GM23248 (cell line): ENCODE measurements at regions not wholly inside any gene's neighbourhood (a gene's known extent, or its start where the extent isn't known, plus 50 kb on each side); places are given as distances from the start of the nearest gene placed in this dataset.

Source experiments
- EZH2 ChIP-seq: fragments of 200-600 bp; sonication (generic); IDR thresholded peaks from 2 replicates; pipeline ENCODE4 v1.6.1; 2018; ENCODE audit warnings: antibody characterized with exemption, mild to moderate bottlenecking; ENCODE audit not compliant: insufficient read depth, poor library complexity, severe bottlenecking
- EZH2phosphoT487 ChIP-seq: fragments of 200-600 bp; sonication (generic); IDR thresholded peaks from 2 replicates; pipeline ENCODE4 v1.6.1; 2018; ENCODE audit warnings: antibody characterized with exemption, moderate library complexity, mild to moderate bottlenecking, low read depth; ENCODE audit not compliant: insufficient read depth

DNA sequence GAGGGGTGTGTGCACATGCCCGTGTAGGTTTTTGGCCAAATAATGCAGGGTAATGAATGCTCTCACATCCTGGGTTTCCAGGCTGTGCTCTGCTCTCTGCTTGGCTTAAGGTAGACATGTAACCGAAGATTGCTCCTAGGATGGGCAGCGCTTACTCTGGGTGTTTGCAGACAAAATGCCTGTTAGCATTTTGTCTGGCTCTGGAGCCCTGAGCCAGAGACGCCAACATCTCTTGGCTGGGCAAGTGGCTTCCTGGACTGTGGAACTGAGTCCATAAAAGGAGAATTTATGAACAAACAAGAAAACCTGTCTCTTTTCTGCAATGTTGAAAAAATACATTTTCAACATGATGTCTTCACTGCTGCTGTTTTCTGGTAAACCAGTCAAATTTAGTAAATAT is 96.0 kb upstream of the TSPAN2 start:
- no peak for TF ChIP-seq EZH2
- TF ChIP-seq EZH2phosphoT487, result no peak
